Hepatocyte (in vitro differentiated cells): ENCODE measurements at regions not wholly inside any gene's neighbourhood (a gene's known extent, or its start where the extent isn't known, plus 50 kb on each side); places are given as distances from the start of the nearest gene placed in this dataset.

ENCODE experiments used
- CTCF ChIP-seq: fragments of 200-600 bp; sonication (generic); IDR thresholded peaks from 2 replicates; pipeline ENCODE4 v1.5.1; 2016; ENCODE audit warnings: antibody characterized with exemption, mild to moderate bottlenecking; ENCODE audit not compliant: poor library complexity
- EZH2phosphoT487 ChIP-seq: fragments of 200-600 bp; sonication (generic); IDR thresholded peaks from one replicate; pipeline ENCODE4 v1.6.1; 2018; ENCODE audit warnings: antibody characterized with exemption, mild to moderate bottlenecking, low read depth, moderate library complexity; ENCODE audit not compliant: unreplicated experiment, severe bottlenecking

GRCh38 chr6:148635070-148635743 lies 111.6 kb upstream of the UST start:
- TF ChIP-seq CTCF (no peak), EZH2phosphoT487 (no peak)
